SH-SY5Y (cell line): ENCODE measurements at regions not wholly inside any gene's neighbourhood (a gene's known extent, or its start where the extent isn't known, plus 50 kb on each side); places are given as distances from the start of the nearest gene placed in this dataset.

ENCODE experiments used
- GATA2 ChIP-seq: IDR thresholded peaks from 2 replicates; pipeline ENCODE4 v1.6.1; 2011; ENCODE audit warnings: mild to moderate bottlenecking, low read depth, low read length
- GATA3 ChIP-seq: IDR thresholded peaks from 2 replicates; pipeline ENCODE4 v1.6.1; 2011; ENCODE audit warnings: low read depth, mild to moderate bottlenecking, low read length, moderate library complexity

GRCh38 chrX:42463706-42464490 lies 314.1 kb downstream of the PPP1R2C start:
- TF ChIP-seq GATA3, result no peak
- TF ChIP-seq GATA2, result no peak
